ENCODE measurements at regions not wholly inside any gene's neighbourhood (a gene's known extent, or its start where the extent isn't known, plus 50 kb on each side); places are given as distances from the start of the nearest gene placed in this dataset.

- H3K36me3 ChIP-seq (ENCODE audit: control insufficient read depth, insufficient read depth, low read length) = no peaks in the 10 kb centered on the region
- H3K27me3 ChIP-seq (ENCODE audit: control insufficient read depth, insufficient read depth, low read length) = no peaks in the 10 kb centered on the region
- H3K4ac ChIP-seq (ENCODE audit: low read depth, low read length) = no peak overlapping the region
- intact Hi-C loops (cut with micrococcal nuclease) = no loop called here
- ChIA-PET CTCF (no interaction called here), POLR2A (ENCODE audit: unreplicated experiment) (no interaction called here)
- H4K8ac ChIP-seq (ENCODE audit: low read depth in 2 of 2, low read length in 2 of 2) = no peak overlapping the region
- no peak overlapping the region for H2BK20ac ChIP-seq (ENCODE audit: low read depth, low read length)
- H3K18ac ChIP-seq (ENCODE audit: low read depth, low read length) = no peak overlapping the region
- H2AK5ac ChIP-seq (ENCODE audit: low read depth, low read length) = no peak overlapping the region
- H3K4me2 ChIP-seq (ENCODE audit: low read depth, low read length) = no peak overlapping the region
- no peak overlapping the region for H3K4me3 ChIP-seq (ENCODE audit: insufficient read depth, low read depth, low read length)
- H4K91ac ChIP-seq (ENCODE audit: insufficient read depth, low read depth, low read length) = no peak overlapping the region
- no peaks in the 10 kb centered on the region for H4K20me1 ChIP-seq (ENCODE audit: insufficient read depth, low read length)
- H2AK9ac ChIP-seq (replicated peaks; ENCODE audit: low read depth, low read length, poor library complexity) = no peak overlapping the region
- no peak overlapping the region for H3K14ac ChIP-seq (replicated peaks; ENCODE audit: low read depth, low read length)
- DNase-seq = no peak
- H3K79me1 ChIP-seq (ENCODE audit: low read depth in 1 of 2, low read length in 2 of 2) = no peaks in the 10 kb centered on the region
- no CpG with 5 or more reads among the region's 2 CpGs for WGBS, 2 experiments (ENCODE audit: extremely low coverage in 2 of 2, insufficient read length in 1 of 2)
- no peak overlapping the region for H2BK15ac ChIP-seq (ENCODE audit: low read depth, low read length)
- H3K9me1 ChIP-seq (ENCODE audit: insufficient read depth, low read length) = no peaks in the 10 kb centered on the region
- no peak for ATAC-seq (ENCODE audit: low read depth)
- TF ChIP-seq RAD21 (IDR thresholded peaks at IDR 0.05; ENCODE audit: low read length) (no peak), CTCF (conservative IDR thresholded peaks at IDR 0.05; ENCODE audit: low read depth, low read length) (no peak), RCOR1 (IDR thresholded peaks at IDR 0.05; ENCODE audit: insufficient replicate concordance, low read length) (no peak), BHLHE40 (IDR thresholded peaks at IDR 0.05; ENCODE audit: low read depth, low read length) (no peak)
- no peak overlapping the region for H4K5ac ChIP-seq (ENCODE audit: low read depth, low read length)
- no peaks in the 10 kb centered on the region for H3K4me1 ChIP-seq (ENCODE audit: control insufficient read depth, insufficient read depth, low read length)
- no peak overlapping the region for H3K23ac ChIP-seq (ENCODE audit: low read depth, low read length)
- BruUV-seq (replicated peaks) = no TSS peak
- no peak overlapping the region for H3K56ac ChIP-seq (ENCODE audit: extremely low read depth, insufficient read depth, low read length)
- in situ Hi-C loops (cut with MboI; ENCODE audit: low sequenced_read_pairs) = no loop called here
- peaks cover 7% of the 10 kb centered on the region for H3K9me3 ChIP-seq (ENCODE audit: control insufficient read depth, insufficient read depth, low read length)
- dilution Hi-C loops (cut with HindIII; ENCODE audit: low sequenced_read_pairs, unreplicated experiment) = no loop called here
- H3K9ac ChIP-seq (ENCODE audit: low read depth, low read length) = no peak overlapping the region
- H2AFZ ChIP-seq (replicated peaks; ENCODE audit: low read length, poor library complexity) = no peak overlapping the region
- no peak overlapping the region for H2BK120ac ChIP-seq (ENCODE audit: low read depth, low read length)
- H3K27ac ChIP-seq (ENCODE audit: insufficient read depth, low read length) = no peak overlapping the region
- no peak overlapping the region for H2BK5ac ChIP-seq (ENCODE audit: low read depth, low read length, poor library complexity, severe bottlenecking)
Measured at GRCh38 chr4:178811356-178811755, 1369.1 kb upstream of the AGA start.

Data from IMR-90 (cell line).